GM12872 (cell line): ENCODE measurements at regions not wholly inside any gene's neighbourhood (a gene's known extent, or its start where the extent isn't known, plus 50 kb on each side); places are given as distances from the start of the nearest gene placed in this dataset.

Experiments used
- CTCF ChIP-seq: IDR thresholded peaks from 3 replicates; pipeline ENCODE4 v1.5.1; 2011; ENCODE audit warnings: low read depth, mild to moderate bottlenecking, low read length, moderate library complexity; ENCODE audit not compliant: insufficient read depth

GRCh38 chr16:87006021-87006420, 311.2 kb downstream of the C16orf95 start:
- TF ChIP-seq CTCF, result no peak

- no peak for TF ChIP-seq CTCF
Measured at GRCh38 chr16:87006789-87007745, 310.1 kb downstream of the C16orf95 start.

GRCh38 chr16:87007907-87008306, 309.3 kb downstream of the C16orf95 start:
- TF ChIP-seq CTCF, result no peak

GRCh38 chr16:87008664-87009063, 308.5 kb downstream of the C16orf95 start:
- TF ChIP-seq CTCF, result no peak

- TF ChIP-seq CTCF, result no peak
Measured at GRCh38 chr16:87012954-87013938, 303.9 kb downstream of the C16orf95 start.

GRCh38 chr16:87014112-87014511, 303.1 kb downstream of the C16orf95 start:
- TF ChIP-seq CTCF, result no peak

GRCh38 chr16:87015021-87015420, 302.2 kb downstream of the C16orf95 start:
- TF ChIP-seq CTCF, result no peak
